Suprapubic skin (tissue), 4 donors: ENCODE measurements at regions not wholly inside any gene's neighbourhood (a gene's known extent, or its start where the extent isn't known, plus 50 kb on each side); places are given as distances from the start of the nearest gene placed in this dataset.

Experiments
- CTCF ChIP-seq, 2 donors: fragments of 200-600 bp in 1 of 2; fragments of 450-650 bp in 1 of 2; sonication (generic) in 1 of 2; IDR thresholded peaks; one replicate each; pipeline ENCODE4 v1.5.1; 2016 to 2019; ENCODE audit warnings: antibody characterized with exemption in 2 of 2, mild to moderate bottlenecking in 1 of 2, moderate library complexity in 1 of 2
- EP300 ChIP-seq: sonication (generic); formaldehyde crosslinking; IDR thresholded peaks from one replicate; pipeline ENCODE4 v1.6.1; 2017; ENCODE audit warnings: antibody characterized with exemption
- POLR2A ChIP-seq, 2 donors: fragments of 450-650 bp; IDR thresholded peaks; one replicate each; pipeline ENCODE4 v1.6.1; 2017; ENCODE audit warnings: antibody characterized with exemption in 2 of 2, mild to moderate bottlenecking in 2 of 2, moderate library complexity in 2 of 2
- POLR2AphosphoS5 ChIP-seq, 3 donors: sonication (generic); formaldehyde crosslinking; IDR thresholded peaks; one replicate each; pipeline ENCODE4 v1.6.1; 2017; ENCODE audit warnings: antibody characterized with exemption in 3 of 3

GRCh38 chr2:9709539-9710285 is 78.9 kb upstream of the YWHAQ start:
- no peak for TF ChIP-seq POLR2AphosphoS5 (IDR thresholded peaks at IDR 0.05)
- no peak for TF ChIP-seq CTCF (IDR thresholded peaks at IDR 0.05)
- TF ChIP-seq POLR2A (IDR thresholded peaks at IDR 0.05): no peak
- TF ChIP-seq EP300: no peak
